ENCODE measurements at regions not wholly inside any gene's neighbourhood (a gene's known extent, or its start where the extent isn't known, plus 50 kb on each side); places are given as distances from the start of the nearest gene placed in this dataset.

GRCh38 chr10:83649471-83649870 lies 489.8 kb upstream of the GHITM start:
- POLR2A ChIA-PET = no interaction called here
- DNase-seq (ENCODE audit: extremely low spot score) = no peak
- CTCF ChIA-PET = interaction anchor here (1.6 kb wide), 2 partner anchors 10 to 14 kb away, joined by 4 to 5 read pairs; no protein-coding TSS in a partner anchor
- no peak for TF ChIP-seq CTCF (IDR thresholded peaks at IDR 0.05; ENCODE audit: control extremely low read depth, extremely low read depth, low read depth, missing control alignments)

- POLR2A ChIA-PET = no interaction called here
- CTCF ChIA-PET = no interaction called here
- no peak for TF ChIP-seq CTCF (IDR thresholded peaks at IDR 0.05; ENCODE audit: control extremely low read depth, extremely low read depth, low read depth, missing control alignments)
- no peak for DNase-seq (ENCODE audit: extremely low spot score)
Measured at GRCh38 chr10:83654689-83655088, 484.6 kb upstream of the GHITM start.

- no peak for TF ChIP-seq CTCF (IDR thresholded peaks at IDR 0.05; ENCODE audit: control extremely low read depth, extremely low read depth, low read depth, missing control alignments)
- DNase-seq (ENCODE audit: extremely low spot score) = no peak
- POLR2A ChIA-PET = no interaction called here
- CTCF ChIA-PET = no interaction called here
Measured at GRCh38 chr10:83656924-83657323, 482.4 kb upstream of the GHITM start.

GRCh38 chr10:83657487-83657886 lies 481.8 kb upstream of the GHITM start:
- ChIA-PET CTCF (no interaction called here), POLR2A (no interaction called here)
- TF ChIP-seq CTCF (IDR thresholded peaks at IDR 0.05; ENCODE audit: control extremely low read depth, extremely low read depth, low read depth, missing control alignments) = no peak
- DNase-seq (ENCODE audit: extremely low spot score) = no peak

GRCh38 chr10:83663918-83664317 lies 475.4 kb upstream of the GHITM start:
- POLR2A ChIA-PET = no interaction called here
- no peak for DNase-seq (ENCODE audit: extremely low spot score)
- TF ChIP-seq CTCF (IDR thresholded peaks at IDR 0.05; ENCODE audit: control extremely low read depth, extremely low read depth, low read depth, missing control alignments) = no peak
- CTCF ChIA-PET = no interaction called here

- no peak for DNase-seq (ENCODE audit: extremely low spot score)
- ChIA-PET CTCF (interaction anchor here (0.7 kb wide), 1 partner anchor 11 kb away, joined by 4 read pairs; no protein-coding TSS in a partner anchor), POLR2A (no interaction called here)
- no peak for TF ChIP-seq CTCF (IDR thresholded peaks at IDR 0.05; ENCODE audit: control extremely low read depth, extremely low read depth, low read depth, missing control alignments)
Measured at GRCh38 chr10:83666762-83667161, 472.5 kb upstream of the GHITM start.

- DNase-seq (ENCODE audit: extremely low spot score) = no peak
- ChIA-PET POLR2A (no interaction called here), CTCF (interaction anchor here (0.7 to 1.4 kb wide), 3 partner anchors 10 to 20 kb away, joined by 3 to 4 read pairs (median 3); no protein-coding TSS in a partner anchor)
- TF ChIP-seq CTCF (IDR thresholded peaks at IDR 0.05; ENCODE audit: control extremely low read depth, extremely low read depth, low read depth, missing control alignments) = no peak
Measured at GRCh38 chr10:83667594-83667993, 471.7 kb upstream of the GHITM start.

Measured in GM10248 (cell line).